H1 (cell line): ENCODE measurements at regions not wholly inside any gene's neighbourhood (a gene's known extent, or its start where the extent isn't known, plus 50 kb on each side); places are given as distances from the start of the nearest gene placed in this dataset.

Experiments used
- CTCF ChIA-PET: fragments of 300-600 bp; sonication (Branson Sonifier 250); formaldehyde crosslinking; loops from one replicate; lab custom pipeline; 2021; ENCODE audit not compliant: partially characterized antibody; lab: Charles Lee
- POLR2A ChIA-PET: fragments of 300-600 bp; sonication (Branson Sonifier 250); formaldehyde crosslinking; loops from one replicate; lab custom pipeline; 2021; ENCODE audit warnings: inconsistent platforms; ENCODE audit not compliant: partially characterized antibody; lab: Charles Lee
- DNase-seq, 2 experiments: peaks; one replicate each; pipeline versions ENCODE4 v3.0.0 to v3.0.0-alpha.2; 2010 to 2022; ENCODE audit warnings: low spot score in 2 of 2, low read depth in 1 of 2, mixed read lengths in 1 of 2
- FAIRE-seq: peaks from 2 replicates; lab custom pipeline; 2011; peaks lifted over from hg19 to GRCh38; lab: Jason Lieb, UNC
- H2AFZ ChIP-seq: 2 replicates; pipeline ENCODE4 v1.8.1; 2012; ENCODE audit warnings: low read length, inconsistent platforms
- H2AK5ac ChIP-seq: 2 replicates; pipeline ENCODE4 v1.6.1; 2013; ENCODE audit warnings: low read depth, low read length
- H2BK120ac ChIP-seq: replicated peaks from 2 replicates; pipeline ENCODE3; 2013; ENCODE audit warnings: low read depth, low read length, inconsistent platforms
- H2BK12ac ChIP-seq: 2 replicates; pipeline ENCODE4 v1.6.1; 2013; ENCODE audit warnings: low read depth, low read length
- H2BK15ac ChIP-seq: 2 replicates; pipeline ENCODE4 v1.6.1; 2013; ENCODE audit warnings: low read length
- H2BK20ac ChIP-seq: 2 replicates; pipeline ENCODE4 v1.6.1; 2013; ENCODE audit warnings: low read length
- H2BK5ac ChIP-seq: 2 replicates; pipeline ENCODE4 v1.6.1; 2013; ENCODE audit warnings: low read depth, low read length
- H3K14ac ChIP-seq: 2 replicates; pipeline ENCODE4 v1.6.1; 2013; ENCODE audit warnings: inconsistent platforms; ENCODE audit not compliant: insufficient read length
- H3K18ac ChIP-seq: 2 replicates; pipeline ENCODE4 v1.6.1; 2013; ENCODE audit warnings: low read length; ENCODE audit errors: extremely low read depth
- H3K23ac ChIP-seq: 2 replicates; pipeline ENCODE4 v1.6.1; 2013; ENCODE audit warnings: inconsistent platforms; ENCODE audit not compliant: insufficient read length
- H3K23me2 ChIP-seq: 2 replicates; pipeline ENCODE4 v1.6.1; 2013; ENCODE audit warnings: low read depth, low read length
- H3K27ac ChIP-seq: 2 replicates; pipeline ENCODE4 v1.6.1; 2011; ENCODE audit warnings: low read depth, low read length, inconsistent platforms
- H3K27me3 ChIP-seq, 4 experiments: replicated peaks in 1 of 4; 1 replicate in 1 of 4; 2 replicates in 3 of 4; pipeline versions ENCODE4 v1.6.1 to v1.8.1; 2011 to 2013; ENCODE audit warnings: low read length in 3 of 4, mild to moderate bottlenecking in 3 of 4, inconsistent platforms in 2 of 4, mixed read lengths in 2 of 4, moderate library complexity in 1 of 4; ENCODE audit not compliant: control insufficient read depth in 3 of 4, insufficient read depth in 3 of 4; ENCODE audit errors: extremely low read depth in 1 of 4
- H3K36me3 ChIP-seq, 4 experiments: 2 replicates each; pipeline versions ENCODE4 v1.6.1 to v1.8.1; 2011 to 2013; ENCODE audit warnings: mild to moderate bottlenecking in 4 of 4, low read length in 3 of 4, moderate library complexity in 2 of 4, control low read depth in 1 of 4, inconsistent platforms in 1 of 4; ENCODE audit not compliant: insufficient read depth in 4 of 4, control insufficient read depth in 2 of 4
- H3K4ac ChIP-seq: replicated peaks from 2 replicates; pipeline ENCODE3; 2013; ENCODE audit warnings: low read length, low read depth, mixed read lengths, inconsistent platforms; ENCODE audit not compliant: insufficient read length
- H3K4me1 ChIP-seq, 4 experiments: replicated peaks in 1 of 4; 1 replicate in 1 of 4; 2 replicates in 3 of 4; pipeline versions ENCODE4 v1.6.1 to v1.8.1; 2011 to 2013; ENCODE audit warnings: low read length in 3 of 4, inconsistent platforms in 2 of 4, mixed read lengths in 1 of 4; ENCODE audit not compliant: insufficient read depth in 4 of 4, control insufficient read depth in 3 of 4
- H3K4me2 ChIP-seq, 2 experiments: 2 replicates each; pipeline versions ENCODE4 v1.6.1 to v1.8.1; 2011 to 2013; ENCODE audit warnings: low read depth in 2 of 2, low read length in 2 of 2, control low read depth in 1 of 2, inconsistent platforms in 1 of 2, mild to moderate bottlenecking in 1 of 2; ENCODE audit not compliant: insufficient read depth in 1 of 2
- H3K4me3 ChIP-seq, 4 experiments: fragments of 200-600, 300-600 bp in 1 of 4; sonication (generic), shearing (Covaris generic), sonication (Bioruptor Twin) in 1 of 4; 2 replicates each; pipeline versions ENCODE4 v1.5.1 to v1.8.1; 2011 to 2016; ENCODE audit warnings: low read length in 4 of 4, low read depth in 3 of 4, control low read depth in 2 of 4, inconsistent platforms in 2 of 4, mild to moderate bottlenecking in 2 of 4, mixed read lengths in 1 of 4, moderate library complexity in 1 of 4; ENCODE audit not compliant: insufficient read depth in 2 of 4; ENCODE audit errors: extremely low read depth in 1 of 4
- H3K56ac ChIP-seq: replicated peaks from 2 replicates; pipeline ENCODE3; 2013; ENCODE audit warnings: low read depth, mild to moderate bottlenecking, mixed read lengths, low read length, inconsistent platforms; ENCODE audit not compliant: insufficient read length
- H3K79me1 ChIP-seq: 2 replicates; pipeline ENCODE4 v1.6.1; 2013; ENCODE audit warnings: low read depth, low read length, control low read depth
- H3K79me2 ChIP-seq, 2 experiments: 2 replicates each; pipeline versions ENCODE4 v1.6.1 to v1.8.1; 2012 to 2013; ENCODE audit warnings: low read length in 2 of 2, mild to moderate bottlenecking in 2 of 2, inconsistent platforms in 1 of 2; ENCODE audit not compliant: insufficient read depth in 2 of 2, control insufficient read depth in 1 of 2
- H3K9ac ChIP-seq, 4 experiments: replicated peaks in 1 of 4; 1 replicate in 1 of 4; 2 replicates in 3 of 4; pipeline versions ENCODE4 v1.6.1 to v1.8.1; 2011 to 2013; ENCODE audit warnings: low read depth in 3 of 4, low read length in 3 of 4, control low read depth in 2 of 4, mild to moderate bottlenecking in 2 of 4, moderate library complexity in 2 of 4, inconsistent platforms in 1 of 4; ENCODE audit errors: extremely low read depth in 1 of 4
- H3K9me3 ChIP-seq, 2 experiments: 2 replicates each; pipeline versions ENCODE4 v1.6.1 to v1.8.1; 2012 to 2013; ENCODE audit warnings: mild to moderate bottlenecking in 2 of 2, moderate library complexity in 2 of 2, control low read depth in 1 of 2, inconsistent platforms in 1 of 2, low read depth in 1 of 2, low read length in 1 of 2, mixed read lengths in 1 of 2; ENCODE audit not compliant: insufficient read depth in 2 of 2
- H4K20me1 ChIP-seq, 2 experiments: replicated peaks in 1 of 2; 2 replicates each; pipeline versions ENCODE3 to v1.8.1; 2011 to 2013; ENCODE audit warnings: inconsistent platforms in 2 of 2, low read length in 2 of 2, mild to moderate bottlenecking in 1 of 2; ENCODE audit not compliant: insufficient read depth in 2 of 2, control insufficient read depth in 1 of 2
- H4K5ac ChIP-seq: 2 replicates; pipeline ENCODE4 v1.6.1; 2013; ENCODE audit warnings: low read length, low read depth, mixed read lengths, inconsistent platforms; ENCODE audit not compliant: insufficient read length
- H4K8ac ChIP-seq: 2 replicates; pipeline ENCODE4 v1.8.0; 2013; ENCODE audit warnings: mild to moderate bottlenecking, moderate library complexity, low read length, inconsistent platforms; ENCODE audit not compliant: insufficient read depth; ENCODE audit errors: extremely low read depth
- H4K91ac ChIP-seq: replicated peaks from 2 replicates; pipeline ENCODE3; 2013; ENCODE audit warnings: low read length, mixed read lengths, inconsistent platforms; ENCODE audit not compliant: insufficient read length
- CBX5 ChIP-seq: fragments of 300-800, 300-1000 bp; sonication (generic); IDR thresholded peaks from 2 replicates; pipeline ENCODE4 v1.7.1; 2016; ENCODE audit warnings: antibody characterized with exemption, low read length, low read depth
- GABPA ChIP-seq: IDR thresholded peaks from 2 replicates; pipeline ENCODE4 v1.6.1; 2011; ENCODE audit warnings: mild to moderate bottlenecking, low read length, moderate library complexity, borderline replicate concordance; ENCODE audit not compliant: insufficient read depth
- HDAC6 ChIP-seq: IDR thresholded peaks from one replicate; pipeline ENCODE4 v1.7.1; 2012; ENCODE audit warnings: low read depth, mild to moderate bottlenecking, inconsistent platforms, low read length, moderate library complexity
- KDM1A ChIP-seq: fragments of 200-600, 300-600 bp; sonication (generic); IDR thresholded peaks from 2 replicates; pipeline ENCODE4 v1.7.1; 2016; ENCODE audit warnings: mild to moderate bottlenecking, low read length, borderline replicate concordance
- MAX ChIP-seq: IDR thresholded peaks from 2 replicates; pipeline ENCODE4 v1.6.1; 2012; ENCODE audit warnings: inconsistent platforms
- RAD21 ChIP-seq, 2 experiments: IDR thresholded peaks in 1 of 2; conservative IDR thresholded peaks in 1 of 2; 2 replicates each; pipeline ENCODE4 v1.6.1; 2011; ENCODE audit warnings: low read depth in 2 of 2, low read length in 2 of 2, improper control_type of control experiment in 1 of 2, inconsistent platforms in 1 of 2, mild to moderate bottlenecking in 1 of 2, moderate library complexity in 1 of 2
- TCF12 ChIP-seq: IDR thresholded peaks from 2 replicates; pipeline ENCODE4 v1.6.1; 2011; ENCODE audit warnings: low read depth, mild to moderate bottlenecking, low read length
- WGBS, 2 experiments: shearing (Covaris generic) in 1 of 2; methylation state at CpG; one replicate each; pipeline versions ENCODE4 v1.1.6 to v1.1.7; 2013 to 2015; ENCODE audit warnings: low lambda C conversion rate in 2 of 2, mixed read lengths in 2 of 2, inconsistent platforms in 1 of 2, low coverage in 1 of 2, missing lambda C conversion rate in 1 of 2; ENCODE audit not compliant: insufficient replicate concordance in 2 of 2, insufficient coverage in 1 of 2, insufficient read length in 1 of 2; ENCODE audit errors: extremely low coverage in 1 of 2, missing lambda C conversion rate in 1 of 2; 5-methylcytosine and 5-hydroxymethylcytosine counted together

- Histone ChIP-seq H3K27me3 (no peaks in the 10 kb centered on the region), H2BK15ac (no peak overlapping the region), H3K9me3 (no peaks in the 10 kb centered on the region), H4K20me1 (no peaks in the 10 kb centered on the region), H3K9ac (no peak overlapping the region), H3K4me2 (no peak overlapping the region), H3K79me1 (no peaks in the 10 kb centered on the region), H2BK5ac (no peak overlapping the region), H3K27ac (no peak overlapping the region), H3K36me3 (no peaks in the 10 kb centered on the region), H2BK12ac (no peak overlapping the region), H3K56ac (no peak overlapping the region), H2BK120ac (no peak overlapping the region), H3K4ac (no peak overlapping the region), H3K23ac (no peak overlapping the region), H2BK20ac (no peak overlapping the region), H3K23me2 (no peaks in the 10 kb centered on the region), H3K4me1 (no peaks in the 10 kb centered on the region), H3K18ac (no peak overlapping the region), H3K4me3 (no peak overlapping the region), H3K14ac (no peak overlapping the region), H2AK5ac (no peak overlapping the region), H4K5ac (no peak overlapping the region), H4K91ac (no peak overlapping the region), H2AFZ (no peak overlapping the region), H4K8ac (no peak overlapping the region), H3K79me2 (no peaks in the 10 kb centered on the region)
- FAIRE-seq (no peak), DNase-seq (no peak)
- WGBS, 2 experiments, result 85% methylated on average over 3 of the region's 3 CpGs; no CpG with 5 or more reads in 1 of the 2 experiments
- ChIA-PET POLR2A (no interaction called here), CTCF (interaction anchor here (0.7 to 3.0 kb wide), 6 partner anchors 8 to 1268 kb away, joined by 3 to 17 read pairs (median 4); no protein-coding TSS in a partner anchor)
- TF ChIP-seq GABPA (no peak), MAX (no peak), TCF12 (no peak), HDAC6 (no peak), RAD21 (IDR thresholded peaks at IDR 0.05 in 1 of 2, conservative IDR thresholded peaks at IDR 0.05 in 1 of 2; ENCODE audit: low read depth in 2 of 2, low read length in 2 of 2) (no peak), KDM1A (no peak), CBX5 (no peak)
These were observed 306.6 kb downstream of the ACTL7B start for GRCh38 chr9:108549184-108549583.
